Pulmonary artery endothelial cell (primary cell): ENCODE measurements at regions not wholly inside any gene's neighbourhood (a gene's known extent, or its start where the extent isn't known, plus 50 kb on each side); places are given as distances from the start of the nearest gene placed in this dataset.

Experiments
- DNase-seq: peaks from one replicate; pipeline ENCODE4 v3.0.0-alpha.2; 2011; ENCODE audit warnings: low read depth, low spot score

GRCh38 chr6:148146717-148147462, 195.7 kb upstream of the SASH1 start:
- DNase-seq = peak; percentile 81

GRCh38 chr6:148147463-148147830, 195.2 kb upstream of the SASH1 start:
- no peak for DNase-seq

- DNase-seq = no peak
Measured at GRCh38 chr6:148151896-148152643, 190.6 kb upstream of the SASH1 start.

- no peak for DNase-seq
Measured at GRCh38 chr6:148154668-148155067, 188.0 kb upstream of the SASH1 start.

GRCh38 chr6:148155293-148155692, 187.3 kb upstream of the SASH1 start:
- no peak for DNase-seq

GRCh38 chr6:148157841-148158240, 184.8 kb upstream of the SASH1 start:
- no peak for DNase-seq

- no peak for DNase-seq
Measured at GRCh38 chr6:148164645-148165044, 178.0 kb upstream of the SASH1 start.

GRCh38 chr6:148166339-148166968, 176.2 kb upstream of the SASH1 start:
- peak; percentile 33 for DNase-seq

GRCh38 chr6:148169706-148170105, 172.9 kb upstream of the SASH1 start:
- no peak for DNase-seq

- DNase-seq = no peak
Measured at GRCh38 chr6:148170286-148170685, 172.4 kb upstream of the SASH1 start.

GRCh38 chr6:148173548-148173947, 169.1 kb upstream of the SASH1 start:
- no peak for DNase-seq

GRCh38 chr6:148175550-148176188, 167.0 kb upstream of the SASH1 start:
- DNase-seq = no peak

- peak; percentile 15 for DNase-seq
Measured at GRCh38 chr6:148177589-148178233, 164.9 kb upstream of the SASH1 start.

GRCh38 chr6:148179786-148180185, 162.9 kb upstream of the SASH1 start:
- peak; percentile 32 for DNase-seq

- DNase-seq = no peak
Measured at GRCh38 chr6:148182378-148182777, 160.3 kb upstream of the SASH1 start.

- DNase-seq = no peak
Measured at GRCh38 chr6:148183776-148184175, 158.9 kb upstream of the SASH1 start.

- DNase-seq = no peak
Measured at GRCh38 chr6:148186916-148187315, 155.7 kb upstream of the SASH1 start.

GRCh38 chr6:148192310-148192709, 150.3 kb upstream of the SASH1 start:
- no peak for DNase-seq

- DNase-seq = no peak
Measured at GRCh38 chr6:148193063-148193680, 149.5 kb upstream of the SASH1 start.

GRCh38 chr6:148195511-148195910, 147.1 kb upstream of the SASH1 start:
- no peak for DNase-seq

GRCh38 chr6:148199584-148199983, 143.1 kb upstream of the SASH1 start:
- DNase-seq = no peak
